Prostate gland (tissue), 2 donors: ENCODE measurements at regions not wholly inside any gene's neighbourhood (a gene's known extent, or its start where the extent isn't known, plus 50 kb on each side); places are given as distances from the start of the nearest gene placed in this dataset.

Source experiments
- CTCF ChIP-seq, 4 experiments: fragments of 200-600 bp in 2 of 4; fragments of 450-650 bp in 2 of 4; sonication (generic) in 2 of 4; IDR thresholded peaks; 1 replicate in 3 of 4; 2 replicates in 1 of 4; pipeline ENCODE4 v1.5.1; 2016 to 2019; ENCODE audit warnings: antibody characterized with exemption in 4 of 4, mild to moderate bottlenecking in 2 of 4, moderate library complexity in 2 of 4
- POLR2A ChIP-seq: fragments of 450-650 bp; IDR thresholded peaks from one replicate; pipeline ENCODE4 v1.6.1; 2016; ENCODE audit warnings: antibody characterized with exemption, mild to moderate bottlenecking

GRCh38 chr11:109237636-109238035 lies 184.4 kb upstream of the C11orf87 start:
- TF ChIP-seq POLR2A, result no peak
- TF ChIP-seq CTCF (IDR thresholded peaks at IDR 0.05), result no peak
